ENCODE measurements at regions not wholly inside any gene's neighbourhood (a gene's known extent, or its start where the extent isn't known, plus 50 kb on each side); places are given as distances from the start of the nearest gene placed in this dataset.

DNA sequence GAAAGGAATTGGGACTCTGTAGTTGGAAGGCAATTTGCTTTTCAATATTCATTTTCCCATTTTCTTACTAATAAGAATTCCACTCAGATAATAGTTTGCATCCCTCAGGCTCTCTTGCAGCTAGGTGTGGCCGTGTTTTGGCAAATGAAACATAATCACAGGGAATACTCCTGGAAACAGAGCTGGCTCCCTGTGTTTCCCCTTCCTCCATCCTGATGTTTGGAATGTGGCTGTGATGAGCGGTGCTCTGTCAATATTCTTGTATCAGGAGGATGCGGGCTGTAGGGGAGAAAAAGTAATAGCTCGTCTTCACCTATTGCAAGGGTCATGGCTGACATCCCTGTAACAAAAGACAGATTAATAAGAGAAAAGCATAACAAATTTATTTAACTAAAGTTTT is 271.0 kb downstream of the MYCN start:
- no peak for DNase-seq (ENCODE audit: extremely low read depth, low read depth)
- TF ChIP-seq, protein P1, sequence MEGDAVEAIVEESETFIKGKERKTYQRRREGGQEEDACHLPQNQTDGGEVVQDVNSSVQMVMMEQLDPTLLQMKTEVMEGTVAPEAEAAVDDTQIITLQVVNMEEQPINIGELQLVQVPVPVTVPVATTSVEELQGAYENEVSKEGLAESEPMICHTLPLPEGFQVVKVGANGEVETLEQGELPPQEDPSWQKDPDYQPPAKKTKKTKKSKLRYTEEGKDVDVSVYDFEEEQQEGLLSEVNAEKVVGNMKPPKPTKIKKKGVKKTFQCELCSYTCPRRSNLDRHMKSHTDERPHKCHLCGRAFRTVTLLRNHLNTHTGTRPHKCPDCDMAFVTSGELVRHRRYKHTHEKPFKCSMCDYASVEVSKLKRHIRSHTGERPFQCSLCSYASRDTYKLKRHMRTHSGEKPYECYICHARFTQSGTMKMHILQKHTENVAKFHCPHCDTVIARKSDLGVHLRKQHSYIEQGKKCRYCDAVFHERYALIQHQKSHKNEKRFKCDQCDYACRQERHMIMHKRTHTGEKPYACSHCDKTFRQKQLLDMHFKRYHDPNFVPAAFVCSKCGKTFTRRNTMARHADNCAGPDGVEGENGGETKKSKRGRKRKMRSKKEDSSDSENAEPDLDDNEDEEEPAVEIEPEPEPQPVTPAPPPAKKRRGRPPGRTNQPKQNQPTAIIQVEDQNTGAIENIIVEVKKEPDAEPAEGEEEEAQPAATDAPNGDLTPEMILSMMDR (IDR thresholded peaks at IDR 0.05; ENCODE audit: low read depth, low read length), result no peak

DNA sequence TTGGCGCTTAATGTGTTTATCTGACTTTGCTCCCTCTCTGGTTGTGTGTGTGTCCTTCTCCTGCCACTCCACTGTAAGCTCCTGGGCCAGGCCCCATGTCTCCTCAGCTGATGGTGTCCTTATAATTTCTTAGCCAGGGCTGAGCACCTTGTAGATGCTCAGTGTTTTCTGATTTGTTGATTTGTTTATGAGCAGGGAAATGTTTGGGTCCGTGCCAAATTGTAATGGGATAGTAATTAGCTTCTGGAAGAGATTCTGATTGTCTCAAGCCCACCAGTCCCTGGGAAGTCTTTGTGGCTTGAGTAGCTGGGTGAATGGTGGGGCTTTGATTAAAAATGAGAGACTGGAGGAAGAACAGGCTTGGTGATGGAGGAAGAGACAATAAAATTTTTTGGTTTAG is 270.5 kb downstream of the MYCN start:
- no peak for DNase-seq (ENCODE audit: extremely low read depth, low read depth)
- TF ChIP-seq, protein P1 (IDR thresholded peaks at IDR 0.05; ENCODE audit: low read depth, low read length), result no peak

DNA sequence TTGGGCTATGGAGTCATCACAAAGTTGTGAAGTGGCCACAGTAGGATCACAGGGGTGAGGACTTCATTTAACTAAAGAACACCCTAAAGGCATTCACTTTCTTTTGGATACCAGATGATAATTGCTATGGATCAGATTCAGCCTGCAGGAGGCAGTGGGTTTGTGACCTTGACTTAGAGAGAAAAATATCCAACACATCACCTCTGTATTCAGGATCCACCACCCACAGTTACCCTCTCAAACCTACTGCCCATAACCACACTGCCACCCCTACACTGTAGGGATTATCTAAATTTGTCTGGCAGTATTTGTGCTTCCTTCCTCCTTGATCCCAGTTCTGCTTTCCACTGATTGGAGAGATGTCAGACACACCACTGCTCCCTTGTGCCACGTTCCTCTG is 269.4 kb downstream of the MYCN start:
- TF ChIP-seq, protein P1 (IDR thresholded peaks at IDR 0.05; ENCODE audit: low read depth, low read length), result no peak
- no peak for DNase-seq (ENCODE audit: extremely low read depth, low read depth)

DNA sequence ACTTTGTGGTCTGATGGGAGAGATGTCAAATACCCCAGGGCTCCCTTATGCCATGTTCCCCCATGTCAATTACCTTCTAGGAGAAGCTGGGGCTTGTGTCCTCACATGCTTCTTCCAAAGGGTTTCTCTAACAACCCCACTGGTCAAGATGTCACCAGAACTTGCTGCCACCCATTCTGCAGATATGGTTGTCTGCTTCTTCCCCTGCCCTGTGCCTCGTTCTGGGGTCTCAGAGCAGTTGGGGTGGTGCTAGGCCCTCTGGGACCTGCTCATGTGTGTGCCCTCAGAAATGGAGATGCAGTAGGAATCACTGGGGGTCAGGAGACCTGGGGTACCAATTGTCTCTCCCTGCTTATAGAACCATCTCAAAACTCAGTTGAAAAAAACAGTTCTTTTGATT is 268.6 kb downstream of the MYCN start:
- TF ChIP-seq, protein P1 (IDR thresholded peaks at IDR 0.05; ENCODE audit: low read depth, low read length), result no peak
- no peak for DNase-seq (ENCODE audit: extremely low read depth, low read depth)

DNA sequence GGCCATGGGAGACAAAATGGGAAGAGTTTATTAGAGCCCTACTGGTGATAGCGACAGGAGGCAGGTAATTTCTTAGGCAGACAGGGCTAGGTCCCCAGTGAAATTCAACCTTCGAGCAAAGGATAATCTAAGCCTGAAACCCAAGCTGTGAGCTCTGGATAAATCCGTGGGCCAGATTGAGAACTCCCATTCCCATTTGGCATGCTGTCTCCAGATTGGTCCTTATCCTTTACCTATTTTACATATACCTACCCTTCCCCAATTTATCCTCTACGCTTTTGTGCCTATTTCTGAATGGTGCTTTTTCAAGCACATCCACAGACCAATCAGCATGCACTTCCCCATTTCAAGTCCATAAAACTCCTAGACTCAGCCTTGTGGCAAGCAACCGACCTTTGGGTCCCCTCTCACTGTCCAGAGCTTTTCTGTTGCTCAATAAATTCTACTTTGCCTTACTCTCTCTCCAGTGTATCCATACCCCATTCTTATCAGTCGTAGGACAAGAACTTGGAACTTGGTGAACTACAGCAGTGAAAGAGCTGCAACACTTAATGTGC is 268.0 kb downstream of the MYCN start:
- DNase-seq (ENCODE audit: extremely low read depth, low read depth), result no peak
- TF ChIP-seq, protein P1 (IDR thresholded peaks at IDR 0.05; ENCODE audit: low read depth, low read length), result no peak

DNA sequence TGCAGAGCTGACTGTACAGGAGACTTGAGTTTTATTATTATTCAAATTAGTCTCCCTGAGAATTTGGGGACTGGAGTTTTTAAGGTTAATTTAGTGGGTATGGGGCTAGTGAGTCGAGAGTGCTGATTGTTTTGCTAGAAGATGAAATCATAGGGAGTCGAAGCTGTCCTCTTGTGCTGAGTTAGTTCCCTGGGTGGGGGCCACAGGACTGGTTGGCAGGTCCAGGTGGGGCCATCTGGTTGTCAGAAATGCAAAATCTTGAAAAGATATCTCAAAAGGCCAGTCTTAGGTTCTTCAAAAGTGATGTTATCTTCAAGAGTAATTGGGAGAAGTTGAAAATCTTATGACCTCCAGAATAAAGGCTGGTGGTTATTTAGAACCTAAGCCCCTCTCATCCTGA is 267.3 kb downstream of the MYCN start:
- no peak for DNase-seq (ENCODE audit: extremely low read depth, low read depth)
- TF ChIP-seq, protein P1 (IDR thresholded peaks at IDR 0.05; ENCODE audit: low read depth, low read length), result no peak

DNA sequence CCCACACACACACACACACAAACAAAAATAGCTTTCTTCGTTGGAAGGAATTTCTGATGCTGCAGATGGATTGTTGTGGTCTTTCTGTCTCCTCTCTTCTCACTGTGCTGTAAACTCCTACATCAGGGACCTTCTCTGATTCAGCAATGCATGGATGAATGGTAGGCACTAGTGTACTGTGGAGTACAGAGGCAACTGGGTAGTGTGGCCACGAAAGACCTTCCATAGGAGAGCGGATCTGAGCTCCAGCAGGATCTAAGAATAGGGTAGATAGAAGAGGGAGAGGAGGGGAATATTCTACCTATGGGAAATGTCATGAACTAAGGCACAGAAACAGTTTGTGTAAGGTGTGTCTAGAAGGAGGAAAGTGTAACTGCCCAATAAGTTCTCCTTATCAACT is 266.8 kb downstream of the MYCN start:
- TF ChIP-seq, protein P1 (IDR thresholded peaks at IDR 0.05; ENCODE audit: low read depth, low read length), result no peak
- DNase-seq (ENCODE audit: extremely low read depth, low read depth), result no peak
